ENCODE measurements at regions not wholly inside any gene's neighbourhood (a gene's known extent, or its start where the extent isn't known, plus 50 kb on each side); places are given as distances from the start of the nearest gene placed in this dataset.

GRCh38 chr13:71312923-71313322 is 554.1 kb downstream of the DACH1 start:
- CTCF ChIA-PET, result interaction anchor here (0.7 kb wide), 1 partner anchor 18 kb away, joined by 4 read pairs; no protein-coding TSS in a partner anchor
- DNase-seq (ENCODE audit: extremely low spot score), result no peak
- TF ChIP-seq CTCF (IDR thresholded peaks at IDR 0.05; ENCODE audit: control extremely low read depth, extremely low read depth, low read depth, missing control alignments), result no peak
- POLR2A ChIA-PET, result no interaction called here

GRCh38 chr13:71309905-71310304 is 557.1 kb downstream of the DACH1 start:
- POLR2A ChIA-PET, result no interaction called here
- no peak for TF ChIP-seq CTCF (IDR thresholded peaks at IDR 0.05; ENCODE audit: control extremely low read depth, extremely low read depth, low read depth, missing control alignments)
- CTCF ChIA-PET, result no interaction called here
- DNase-seq (ENCODE audit: extremely low spot score), result no peak

GRCh38 chr13:71306821-71307220 is 560.2 kb downstream of the DACH1 start:
- no peak for TF ChIP-seq CTCF (IDR thresholded peaks at IDR 0.05; ENCODE audit: control extremely low read depth, extremely low read depth, low read depth, missing control alignments)
- ChIA-PET CTCF (interaction anchor here (1.0 kb wide), 1 partner anchor 11 kb away, joined by 3 read pairs; no protein-coding TSS in a partner anchor), POLR2A (no interaction called here)
- DNase-seq (ENCODE audit: extremely low spot score), result no peak

GRCh38 chr13:71304861-71305260 is 562.1 kb downstream of the DACH1 start:
- ChIA-PET POLR2A (no interaction called here), CTCF (no interaction called here)
- no peak for TF ChIP-seq CTCF (IDR thresholded peaks at IDR 0.05; ENCODE audit: control extremely low read depth, extremely low read depth, low read depth, missing control alignments)
- DNase-seq (ENCODE audit: extremely low spot score), result no peak

GRCh38 chr13:71303144-71303543 is 563.9 kb downstream of the DACH1 start:
- no peak for DNase-seq (ENCODE audit: extremely low spot score)
- TF ChIP-seq CTCF (IDR thresholded peaks at IDR 0.05; ENCODE audit: control extremely low read depth, extremely low read depth, low read depth, missing control alignments), result no peak
- ChIA-PET CTCF (interaction anchor here (0.7 to 1.1 kb wide), 2 partner anchors 11 to 22 kb away, joined by 3 read pairs; no protein-coding TSS in a partner anchor), POLR2A (no interaction called here)

- CTCF ChIA-PET, result no interaction called here
- TF ChIP-seq CTCF (IDR thresholded peaks at IDR 0.05; ENCODE audit: control extremely low read depth, extremely low read depth, low read depth, missing control alignments), result no peak
- POLR2A ChIA-PET, result no interaction called here
- DNase-seq (ENCODE audit: extremely low spot score), result no peak
Observed at GRCh38 chr13:71300602-71301001, 566.4 kb downstream of the DACH1 start.

- ChIA-PET POLR2A (no interaction called here), CTCF (interaction anchor here (1.6 kb wide), 1 partner anchor 587 kb away, joined by 6 read pairs; no protein-coding TSS in a partner anchor)
- TF ChIP-seq CTCF (IDR thresholded peaks at IDR 0.05; ENCODE audit: control extremely low read depth, extremely low read depth, low read depth, missing control alignments), result no peak
- DNase-seq (ENCODE audit: extremely low spot score), result no peak
Observed at GRCh38 chr13:71291842-71292146, 575.2 kb downstream of the DACH1 start.

All from GM10248 (cell line).